T-cell (primary cell): ENCODE measurements at regions not wholly inside any gene's neighbourhood (a gene's known extent, or its start where the extent isn't known, plus 50 kb on each side); places are given as distances from the start of the nearest gene placed in this dataset.

Source experiments
- ATAC-seq, 4 experiments: fragments of 200-7000 bp in 3 of 4; fragments of 150-1000 bp in 1 of 4; cut with Tn5 transposase; replicated peaks in 1 of 4; 1 replicate in 3 of 4; 2 replicates in 1 of 4; pipeline ENCODE4 v1.10.0; 2021; ENCODE audit warnings: moderate library complexity in 3 of 4, mild to moderate bottlenecking in 2 of 4, moderate number of reproducible peaks in 1 of 4
- CTCF ChIA-PET, 2 donors: fragments of 300-600 bp; sonication (Branson Sonifier 250); formaldehyde crosslinking; loops; one replicate each; lab custom pipeline; 2022; ENCODE audit warnings: antibody characterized with exemption in 2 of 2; lab: Charles Lee
- POLR2A ChIA-PET, 2 donors: fragments of 300-600 bp; sonication (Branson Sonifier 250); formaldehyde crosslinking; loops; one replicate each; lab custom pipeline; 2022; ENCODE audit warnings: antibody characterized with exemption in 2 of 2; lab: Charles Lee
- DNase-seq, 35 experiments: peaks; one replicate each; pipeline versions ENCODE4 v3.0.0 to v3.0.0-alpha.2; 2013 to 2023
- H3K27ac ChIP-seq: one replicate; pipeline ENCODE4 v1.5.1; 2013; ENCODE audit warnings: low read length
- H3K27me3 ChIP-seq, 2 experiments: replicated peaks in 1 of 2; 1 replicate in 1 of 2; 2 replicates in 1 of 2; pipeline versions ENCODE4 v1.6.1 to v1.7.0; 2013; ENCODE audit warnings: low read length in 1 of 2, mixed read lengths in 1 of 2; ENCODE audit not compliant: control insufficient read depth in 2 of 2, insufficient read depth in 2 of 2; ENCODE audit errors: extremely low read depth in 1 of 2
- H3K36me3 ChIP-seq, 2 donors: 1 replicate in 1 of 2; 2 replicates in 1 of 2; pipeline versions ENCODE4 v1.6.1 to v1.7.0; 2013; ENCODE audit warnings: low read length in 1 of 2; ENCODE audit not compliant: control insufficient read depth in 2 of 2, insufficient read depth in 1 of 2; ENCODE audit errors: extremely low read depth in 1 of 2
- H3K4me1 ChIP-seq, 2 experiments: 1 replicate in 1 of 2; 2 replicates in 1 of 2; pipeline versions ENCODE4 v1.6.1 to v1.7.0; 2013; ENCODE audit warnings: low read length in 2 of 2, mixed read lengths in 1 of 2; ENCODE audit not compliant: insufficient read depth in 2 of 2, control insufficient read depth in 1 of 2; ENCODE audit errors: extremely low read depth in 1 of 2
- H3K4me3 ChIP-seq, 2 donors: 1 replicate in 1 of 2; 2 replicates in 1 of 2; pipeline versions ENCODE4 v1.5.1 to v1.7.0; 2013; ENCODE audit warnings: mild to moderate bottlenecking in 2 of 2, low read length in 1 of 2, moderate library complexity in 1 of 2; ENCODE audit not compliant: control insufficient read depth in 1 of 2; ENCODE audit errors: extremely low read depth in 1 of 2
- H3K9me3 ChIP-seq: 2 replicates; pipeline ENCODE4 v1.7.0; 2013
- H3K27ac Mint-ChIP-seq, 2 donors: one replicate each; pipeline ENCODE4 v1.8.0; 2020 to 2021; ENCODE audit warnings: mild to moderate bottlenecking in 2 of 2, mixed read lengths in 2 of 2
- H3K27me3 Mint-ChIP-seq, 2 donors: one replicate each; pipeline ENCODE4 v1.8.0; 2021 to 2022; ENCODE audit warnings: mixed read lengths in 2 of 2
- H3K36me3 Mint-ChIP-seq: one replicate; pipeline ENCODE4 v1.8.0; 2021; ENCODE audit warnings: mixed read lengths
- H3K4me1 Mint-ChIP-seq, 3 donors: one replicate each; pipeline ENCODE4 v1.8.0; 2020 to 2022; ENCODE audit warnings: mixed read lengths in 3 of 3, mild to moderate bottlenecking in 1 of 3
- H3K4me3 Mint-ChIP-seq, 3 donors: one replicate each; pipeline ENCODE4 v1.8.0; 2020 to 2022; ENCODE audit warnings: mild to moderate bottlenecking in 3 of 3, mixed read lengths in 3 of 3, moderate library complexity in 3 of 3
- H3K9me3 Mint-ChIP-seq, 3 donors: one replicate each; pipeline ENCODE4 v1.8.0; 2020 to 2022; ENCODE audit warnings: mixed read lengths in 3 of 3
- WGBS: methylation state at CpG from one replicate; pipeline ENCODE4 v1.1.5; 2013; ENCODE audit warnings: missing lambda C conversion rate; ENCODE audit not compliant: insufficient coverage; 5-methylcytosine and 5-hydroxymethylcytosine counted together

DNA sequence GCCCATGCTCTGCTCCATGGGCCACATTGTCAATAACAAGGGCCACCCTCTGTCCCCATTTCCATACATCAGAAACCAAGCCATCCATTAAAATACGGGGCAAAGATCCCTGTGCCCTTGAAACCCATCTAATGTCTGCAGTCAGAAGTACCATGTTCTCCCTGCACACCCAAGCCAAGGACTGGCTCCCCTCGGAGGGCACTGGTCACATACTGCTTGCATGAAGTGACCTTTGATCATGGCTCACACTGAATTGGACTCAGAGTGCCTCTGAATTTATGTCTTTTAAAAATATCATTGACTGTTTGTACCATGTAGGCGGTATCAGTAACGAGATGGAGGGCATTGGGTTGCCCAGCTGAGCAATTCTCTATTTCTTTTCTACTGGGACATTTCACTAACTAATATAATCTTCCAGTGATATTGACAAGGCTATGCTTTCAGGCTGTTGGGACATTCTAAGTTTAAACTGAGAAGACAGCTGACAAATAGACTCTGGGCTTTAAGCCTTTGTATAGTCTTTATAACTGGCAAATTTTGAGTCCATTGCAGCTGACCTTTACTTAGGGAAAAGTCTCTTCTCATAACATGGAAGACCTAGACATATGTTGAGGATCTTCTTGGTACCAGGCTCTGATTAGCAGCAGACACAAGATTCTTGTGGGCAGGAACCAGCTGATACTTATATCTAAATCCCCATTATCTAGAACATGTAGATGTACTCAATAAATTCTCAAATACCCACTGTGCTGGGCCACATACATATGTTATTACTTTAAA is 214.3 kb downstream of the MYCN start:
- no peaks in the 10 kb centered on the region for H3K9me3 ChIP-seq
- no peak for ATAC-seq
- 55% methylated on average over 2 of the region's 4 CpGs for WGBS

DNA sequence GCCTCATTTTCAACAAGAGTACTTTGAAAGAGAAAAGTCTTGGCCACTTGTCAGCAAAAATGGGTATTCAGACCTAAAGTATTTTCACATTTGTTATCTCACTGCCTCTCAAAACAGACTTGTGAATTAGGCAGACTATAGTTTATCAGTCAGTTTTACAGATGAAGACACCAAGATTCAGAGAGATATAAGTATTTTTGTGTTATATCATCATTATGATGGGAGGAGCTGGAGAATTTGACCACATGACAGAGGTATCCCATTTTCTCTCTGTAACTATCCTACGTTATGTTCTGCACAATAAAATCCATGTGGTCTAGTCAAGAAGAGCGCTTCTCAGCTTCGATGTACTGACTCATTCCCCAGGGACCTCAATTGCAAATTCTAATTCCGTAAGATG is 213.7 kb downstream of the MYCN start:
- no peak overlapping the region for H3K27ac Mint-ChIP-seq
- Histone ChIP-seq H3K27ac (no peak overlapping the region), H3K4me1 (no peaks in the 10 kb centered on the region), H3K36me3 (no peaks in the 10 kb centered on the region), H3K4me3 (no peak overlapping the region), H3K9me3 (no peaks in the 10 kb centered on the region), H3K27me3 (peaks cover 0 to 5% of the 10 kb centered on the region in 2 experiments)
- CTCF ChIA-PET, result no interaction called here
- H3K9me3 Mint-ChIP-seq, result peaks cover 2 to 3% (median 2%) of the 10 kb centered on the region in 3 donors
- H3K36me3 Mint-ChIP-seq, result no peaks in the 10 kb centered on the region
- DNase-seq (no peak), ATAC-seq (no peak)
- H3K4me3 Mint-ChIP-seq, result no peak overlapping the region
- POLR2A ChIA-PET, result no interaction called here
- peaks cover 1 to 7% of the 10 kb centered on the region in 2 donors for H3K27me3 Mint-ChIP-seq
- H3K4me1 Mint-ChIP-seq, result no peaks in the 10 kb centered on the region
- WGBS, result 85% methylated on average over 4 of the region's 4 CpGs

More for the DNA sequence above, 214.3 kb downstream of the MYCN start:
- H3K27ac Mint-ChIP-seq, result no peak overlapping the region
- no peak for DNase-seq
- H3K4me1 Mint-ChIP-seq, result no peaks in the 10 kb centered on the region
- no peak overlapping the region for H3K4me3 Mint-ChIP-seq
- Histone ChIP-seq H3K27me3 (peaks cover 0 to 5% of the 10 kb centered on the region in 2 experiments), H3K4me3 (no peak overlapping the region), H3K4me1 (no peaks in the 10 kb centered on the region), H3K27ac (no peak overlapping the region), H3K36me3 (no peaks in the 10 kb centered on the region)
- CTCF ChIA-PET, result no interaction called here
- peaks cover 1 to 7% of the 10 kb centered on the region in 2 donors for H3K27me3 Mint-ChIP-seq
- peaks cover 0 to 3% (median 0%) of the 10 kb centered on the region in 3 donors for H3K9me3 Mint-ChIP-seq
- H3K36me3 Mint-ChIP-seq, result no peaks in the 10 kb centered on the region
- POLR2A ChIA-PET, result no interaction called here

DNA sequence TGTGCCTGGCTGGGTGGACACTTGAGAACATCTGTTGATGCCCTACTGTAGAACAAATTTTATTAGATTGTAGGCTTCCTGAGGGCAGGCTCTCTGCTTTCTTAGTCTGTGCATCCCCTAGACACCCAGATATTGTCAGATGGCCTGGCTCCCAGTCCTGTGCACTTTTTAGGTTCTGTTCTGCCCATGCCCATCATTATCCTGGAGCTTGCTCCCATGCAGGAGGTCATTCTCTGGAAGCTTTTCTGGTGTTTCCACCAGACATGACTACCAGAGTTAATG is 213.3 kb downstream of the MYCN start:
- H3K9me3 ChIP-seq, result no peaks in the 10 kb centered on the region
- H3K4me3 Mint-ChIP-seq, result no peak overlapping the region
- H3K9me3 Mint-ChIP-seq, result peaks cover 3% of the 10 kb centered on the region in 3 donors
- H3K4me1 ChIP-seq, result no peaks in the 10 kb centered on the region
- H3K27me3 ChIP-seq, result peaks cover 0 to 5% of the 10 kb centered on the region in 2 experiments
- no peak overlapping the region for H3K27ac ChIP-seq
- H3K27ac Mint-ChIP-seq, result no peak overlapping the region
- no peak for DNase-seq
- H3K4me3 ChIP-seq, result no peak overlapping the region
- no peaks in the 10 kb centered on the region for H3K4me1 Mint-ChIP-seq
- H3K36me3 ChIP-seq, result no peaks in the 10 kb centered on the region
- H3K36me3 Mint-ChIP-seq, result no peaks in the 10 kb centered on the region
- ATAC-seq, result no peak
- ChIA-PET POLR2A (no interaction called here), CTCF (interaction anchor here in 1 of 2 donors (0.6 kb wide), 1 partner anchor 25 kb away, joined by 4 read pairs; no protein-coding TSS in a partner anchor)
- H3K27me3 Mint-ChIP-seq, result peaks cover 1 to 7% of the 10 kb centered on the region in 2 donors

DNA sequence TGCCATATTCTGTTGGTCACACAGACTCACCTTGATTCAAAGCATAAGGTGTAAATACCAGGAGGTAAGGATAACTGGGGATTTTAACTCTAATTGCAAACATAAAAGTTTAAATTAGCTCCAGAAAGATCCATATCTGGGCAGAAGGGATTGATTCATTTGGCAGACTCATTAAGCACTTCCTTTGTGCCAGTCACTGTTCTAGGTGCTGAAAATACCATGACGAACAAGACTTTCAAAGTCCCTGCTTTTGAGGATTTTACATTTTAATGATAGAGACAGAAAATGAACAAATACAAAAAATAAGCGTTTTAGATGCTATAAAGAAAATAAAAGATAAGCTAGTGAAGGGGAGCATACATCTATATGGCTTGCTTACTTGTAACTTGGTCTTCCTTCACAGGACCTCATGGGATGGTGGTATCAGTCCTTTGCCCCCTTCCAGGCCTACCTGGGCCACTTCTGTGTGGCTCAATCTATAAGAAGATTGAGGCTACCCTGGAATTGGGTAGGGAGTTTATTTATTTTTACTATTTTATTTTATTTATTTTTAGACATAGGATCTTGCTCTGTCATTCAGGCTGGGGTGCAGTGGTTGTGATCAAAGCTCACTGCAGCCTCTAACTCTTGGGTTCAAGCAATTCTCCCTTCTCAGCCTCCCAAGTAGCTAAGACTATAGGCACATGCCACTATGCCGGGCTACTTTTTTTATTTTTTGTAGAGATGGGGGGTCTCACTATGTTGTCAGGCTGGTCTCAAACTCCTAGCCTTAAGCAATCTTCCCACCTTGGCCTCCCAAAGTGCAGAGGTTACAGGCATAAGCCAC is 212.8 kb downstream of the MYCN start:
- H3K9me3 Mint-ChIP-seq, result peaks cover 3% of the 10 kb centered on the region in 3 donors
- Histone ChIP-seq H3K36me3 (no peaks in the 10 kb centered on the region), H3K27me3 (peaks cover 0 to 5% of the 10 kb centered on the region in 2 experiments), H3K4me3 (no peak overlapping the region), H3K9me3 (no peaks in the 10 kb centered on the region), H3K4me1 (no peaks in the 10 kb centered on the region), H3K27ac (no peak overlapping the region)
- no peaks in the 10 kb centered on the region for H3K4me1 Mint-ChIP-seq
- no peak overlapping the region for H3K4me3 Mint-ChIP-seq
- WGBS, result no CpG with 5 or more reads among the region's 3 CpGs
- DNase-seq (no peak), ATAC-seq (no peak)
- no peak overlapping the region for H3K27ac Mint-ChIP-seq
- H3K27me3 Mint-ChIP-seq, result peaks cover 1 to 7% of the 10 kb centered on the region in 2 donors
- POLR2A ChIA-PET, result no interaction called here
- CTCF ChIA-PET, result interaction anchor here in 1 of 2 donors (0.6 kb wide), 1 partner anchor 26 kb away, joined by 4 read pairs; no protein-coding TSS in a partner anchor
- H3K36me3 Mint-ChIP-seq, result no peaks in the 10 kb centered on the region

- Histone ChIP-seq H3K36me3 (no peaks in the 10 kb centered on the region), H3K27me3 (peaks cover 0 to 5% of the 10 kb centered on the region in 2 experiments), H3K27ac (no peak overlapping the region), H3K9me3 (no peaks in the 10 kb centered on the region), H3K4me1 (no peaks in the 10 kb centered on the region), H3K4me3 (no peak overlapping the region)
- no peak for ATAC-seq
- Mint-ChIP-seq H3K4me1 (no peaks in the 10 kb centered on the region), H3K27me3 (peaks cover 1 to 7% of the 10 kb centered on the region in 2 donors), H3K36me3 (no peaks in the 10 kb centered on the region), H3K27ac (no peak overlapping the region), H3K4me3 (no peak overlapping the region), H3K9me3 (peaks cover 3% of the 10 kb centered on the region in 3 donors)
- no peak for DNase-seq
- ChIA-PET CTCF (no interaction called here), POLR2A (no interaction called here)
- 71% methylated on average over 1 of the region's 5 CpGs for WGBS
These were observed 211.9 kb downstream of the MYCN start for GRCh38 chr2:16152071-16152927.

GRCh38 chr2:16151651-16152050 is 211.3 kb downstream of the MYCN start:
- H3K4me3 ChIP-seq, result no peak overlapping the region
- ChIA-PET POLR2A (no interaction called here), CTCF (no interaction called here)
- no peak overlapping the region for H3K27ac Mint-ChIP-seq
- H3K4me3 Mint-ChIP-seq, result no peak overlapping the region
- H3K36me3 ChIP-seq, result no peaks in the 10 kb centered on the region
- 93% methylated on average over 3 of the region's 4 CpGs for WGBS
- peaks cover 0 to 5% of the 10 kb centered on the region in 2 experiments for H3K27me3 ChIP-seq
- peaks cover 1 to 7% of the 10 kb centered on the region in 2 donors for H3K27me3 Mint-ChIP-seq
- no peaks in the 10 kb centered on the region for H3K4me1 Mint-ChIP-seq
- no peaks in the 10 kb centered on the region for H3K9me3 ChIP-seq
- no peaks in the 10 kb centered on the region for H3K4me1 ChIP-seq
- peaks cover 3% of the 10 kb centered on the region in 3 donors for H3K9me3 Mint-ChIP-seq
- no peak overlapping the region for H3K27ac ChIP-seq
- no peak for DNase-seq
- no peaks in the 10 kb centered on the region for H3K36me3 Mint-ChIP-seq
- no peak for ATAC-seq
